GM23338 (cell line): ENCODE measurements at regions not wholly inside any gene's neighbourhood (a gene's known extent, or its start where the extent isn't known, plus 50 kb on each side); places are given as distances from the start of the nearest gene placed in this dataset.
A peak's percentile ranks its signal among the peaks of the same experiment; 100 is the strongest.
"Not testable (repeated sequence)": the region's sequence is repeated elsewhere in the genome, so short reads cannot be mapped to it uniquely, and the experiment has no call there.

ENCODE experiments used
- ATAC-seq: fragments of 200-7000 bp; cut with Tn5 transposase; 3 replicates; pipeline ENCODE4 v1.9.1; 2020
- DNase-seq: peaks from one replicate; pipeline ENCODE4 v3.0.0-alpha.2; 2015; ENCODE audit warnings: low spot score
- H2AFZ ChIP-seq: fragments of 200-600 bp; sonication (generic); 2 replicates; pipeline ENCODE4 v1.8.0; 2016; ENCODE audit warnings: antibody characterized with exemption, mild to moderate bottlenecking, moderate library complexity
- H3F3A ChIP-seq: fragments of 200-600 bp; sonication (generic); replicated peaks from 2 replicates; pipeline ENCODE4 v1.8.0; 2017; ENCODE audit warnings: antibody characterized with exemption, mixed run types, low read depth
- H3K27ac ChIP-seq: fragments of 200-600 bp; sonication (generic); 2 replicates; pipeline ENCODE4 v1.6.1; 2016; ENCODE audit warnings: low read depth
- H3K27me3 ChIP-seq: fragments of 200-600 bp; sonication (generic); 2 replicates; pipeline ENCODE4 v1.8.0; 2016; ENCODE audit warnings: mild to moderate bottlenecking, mixed run types, moderate library complexity; ENCODE audit not compliant: insufficient read depth
- H3K36me3 ChIP-seq: fragments of 200-600 bp; sonication (generic); 2 replicates; pipeline ENCODE4 v1.8.0; 2016; ENCODE audit warnings: mild to moderate bottlenecking; ENCODE audit not compliant: insufficient read depth
- H3K4me1 ChIP-seq: fragments of 200-600 bp; sonication (generic); 2 replicates; pipeline ENCODE4 v1.8.0; 2016; ENCODE audit warnings: mild to moderate bottlenecking, moderate library complexity; ENCODE audit not compliant: insufficient read depth
- H3K4me2 ChIP-seq: fragments of 200-600 bp; sonication (generic); 2 replicates; pipeline ENCODE4 v1.7.1; 2017; ENCODE audit warnings: mixed run types
- H3K4me3 ChIP-seq: fragments of 200-600 bp; sonication (generic); 2 replicates; pipeline ENCODE4 v1.6.1; 2016; ENCODE audit warnings: mixed run types
- H3K79me2 ChIP-seq: fragments of 200-600 bp; sonication (generic); replicated peaks from 2 replicates; pipeline ENCODE4 v1.8.0; 2017; ENCODE audit warnings: mild to moderate bottlenecking; ENCODE audit not compliant: insufficient read depth
- H3K9me2 ChIP-seq: fragments of 200-600 bp; sonication (generic); 2 replicates; pipeline ENCODE4 v1.8.0; 2017; ENCODE audit not compliant: insufficient read depth
- H4K20me1 ChIP-seq: fragments of 200-600 bp; sonication (generic); replicated peaks from 2 replicates; pipeline ENCODE4 v1.8.0; 2017; ENCODE audit warnings: mild to moderate bottlenecking; ENCODE audit not compliant: insufficient read depth
- H3K27ac Mint-ChIP-seq: 2 replicates; pipeline ENCODE4 v1.8.0; 2020; ENCODE audit warnings: inconsistent platforms, mild to moderate bottlenecking, moderate library complexity, mixed read lengths
- H3K27me3 Mint-ChIP-seq: 3 replicates; pipeline ENCODE4 v1.8.0; 2022; ENCODE audit warnings: low read depth, mild to moderate bottlenecking, moderate library complexity, mixed read lengths, inconsistent platforms; ENCODE audit not compliant: insufficient read depth, poor library complexity
- H3K36me3 Mint-ChIP-seq: 3 replicates; pipeline ENCODE4 v1.8.0; 2021; ENCODE audit warnings: low read depth, mild to moderate bottlenecking, inconsistent platforms, moderate library complexity, mixed read lengths
- H3K4me1 Mint-ChIP-seq: 3 replicates; pipeline ENCODE4 v1.8.0; 2020; ENCODE audit warnings: mild to moderate bottlenecking, inconsistent platforms, mixed read lengths
- H3K4me3 Mint-ChIP-seq: 3 replicates; pipeline ENCODE4 v1.8.0; 2021; ENCODE audit warnings: moderate library complexity, mild to moderate bottlenecking, inconsistent platforms, mixed read lengths
- H3K9me3 Mint-ChIP-seq: 3 replicates; pipeline ENCODE4 v1.8.0; 2020; ENCODE audit warnings: moderate library complexity, mild to moderate bottlenecking, inconsistent platforms, mixed read lengths
- EZH2phosphoT487 ChIP-seq: fragments of 200-600 bp; sonication (generic); IDR thresholded peaks from one replicate; pipeline ENCODE4 v1.8.1; 2018; ENCODE audit warnings: antibody characterized with exemption; ENCODE audit not compliant: unreplicated experiment
- JUNB ChIP-seq: IDR thresholded peaks from one replicate; pipeline ENCODE4 v1.6.1; 2016; ENCODE audit warnings: antibody characterized with exemption; ENCODE audit not compliant: unreplicated experiment
- NANOG ChIP-seq: IDR thresholded peaks from 2 replicates; pipeline ENCODE4 v1.6.1; 2016; ENCODE audit warnings: antibody characterized with exemption, borderline replicate concordance
- POLR2AphosphoS5 ChIP-seq: IDR thresholded peaks from 2 replicates; pipeline ENCODE4 v1.6.1; 2016; ENCODE audit warnings: antibody characterized with exemption, low read depth
- STAT1 ChIP-seq: IDR thresholded peaks from one replicate; pipeline ENCODE4 v1.6.1; 2016; ENCODE audit warnings: antibody characterized with exemption; ENCODE audit not compliant: unreplicated experiment
- ZNF114 ChIP-seq: fragments of 250-450 bp; sonication (Bioruptor Pico); IDR thresholded peaks from 2 replicates; pipeline ENCODE4 v1.5.0; 2020; ENCODE audit warnings: mild to moderate bottlenecking, moderate library complexity
- ZNF331 ChIP-seq: fragments of 250-450 bp; sonication (Bioruptor Pico); IDR thresholded peaks from 2 replicates; pipeline ENCODE4 v1.5.0; 2020; ENCODE audit warnings: low read depth, mild to moderate bottlenecking, moderate library complexity
- TF ChIP-seq, protein P1 (sequence below), 2 experiments: fragments of 200-600 bp in 1 of 2; sonication (generic) in 1 of 2; conservative IDR thresholded peaks; 2 replicates each; pipeline versions ENCODE4 v1.5.1 to v1.6.1; 2016 to 2017; ENCODE audit warnings: antibody characterized with exemption in 2 of 2, low read depth in 2 of 2, mild to moderate bottlenecking in 2 of 2, moderate library complexity in 1 of 2
- TF ChIP-seq, protein P2 (sequence below): IDR thresholded peaks from one replicate; pipeline ENCODE4 v1.6.1; 2018; ENCODE audit warnings: antibody characterized with exemption; ENCODE audit not compliant: unreplicated experiment
- TF ChIP-seq, protein P3 (sequence below): IDR thresholded peaks from 2 replicates; pipeline ENCODE4 v1.6.1; 2016; ENCODE audit warnings: antibody characterized with exemption

DNA sequence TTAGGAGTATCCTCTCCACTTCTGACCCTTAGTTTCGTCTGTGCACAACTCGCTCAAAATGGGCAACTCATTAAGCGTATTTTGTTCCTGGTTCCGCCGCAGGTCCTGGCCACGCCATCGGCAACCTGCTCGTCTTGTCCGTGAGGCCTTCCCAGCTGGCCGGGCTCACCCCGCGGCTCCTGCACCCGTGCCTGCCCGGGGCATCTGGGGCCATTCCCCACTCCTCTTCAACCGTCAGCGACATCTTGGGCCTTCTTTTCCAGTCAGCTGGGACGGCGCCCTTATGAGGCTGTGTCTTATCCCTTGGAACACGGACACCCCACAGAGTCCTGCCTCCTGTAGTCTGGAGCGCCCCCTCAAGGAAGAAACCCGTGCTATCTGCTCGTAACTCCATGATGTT is 271.9 kb upstream of the NRSN1 start:
- H3K9me2 ChIP-seq, ATAC-seq, H3K27me3 Mint-ChIP-seq, H3K4me3 Mint-ChIP-seq, H3K79me2 ChIP-seq, H3K4me1 ChIP-seq, H3K27ac Mint-ChIP-seq, H4K20me1 ChIP-seq, H3K36me3 Mint-ChIP-seq, H3K4me2 ChIP-seq, H3K27ac ChIP-seq, DNase-seq, H2AFZ ChIP-seq, H3K27me3 ChIP-seq, H3K4me3 ChIP-seq, H3F3A ChIP-seq, H3K4me1 Mint-ChIP-seq, H3K36me3 ChIP-seq: not testable (repeated sequence)
- peaks cover 13% of the 10 kb centered on the region for H3K9me3 Mint-ChIP-seq
- TF ChIP-seq, protein P1, sequence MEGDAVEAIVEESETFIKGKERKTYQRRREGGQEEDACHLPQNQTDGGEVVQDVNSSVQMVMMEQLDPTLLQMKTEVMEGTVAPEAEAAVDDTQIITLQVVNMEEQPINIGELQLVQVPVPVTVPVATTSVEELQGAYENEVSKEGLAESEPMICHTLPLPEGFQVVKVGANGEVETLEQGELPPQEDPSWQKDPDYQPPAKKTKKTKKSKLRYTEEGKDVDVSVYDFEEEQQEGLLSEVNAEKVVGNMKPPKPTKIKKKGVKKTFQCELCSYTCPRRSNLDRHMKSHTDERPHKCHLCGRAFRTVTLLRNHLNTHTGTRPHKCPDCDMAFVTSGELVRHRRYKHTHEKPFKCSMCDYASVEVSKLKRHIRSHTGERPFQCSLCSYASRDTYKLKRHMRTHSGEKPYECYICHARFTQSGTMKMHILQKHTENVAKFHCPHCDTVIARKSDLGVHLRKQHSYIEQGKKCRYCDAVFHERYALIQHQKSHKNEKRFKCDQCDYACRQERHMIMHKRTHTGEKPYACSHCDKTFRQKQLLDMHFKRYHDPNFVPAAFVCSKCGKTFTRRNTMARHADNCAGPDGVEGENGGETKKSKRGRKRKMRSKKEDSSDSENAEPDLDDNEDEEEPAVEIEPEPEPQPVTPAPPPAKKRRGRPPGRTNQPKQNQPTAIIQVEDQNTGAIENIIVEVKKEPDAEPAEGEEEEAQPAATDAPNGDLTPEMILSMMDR (conservative IDR thresholded peaks at IDR 0.05; ENCODE audit: low read depth in 2 of 2) = 0 out of 4 replicates have a peak, but pooled peaks of 1 of the 2 experiments have one; percentile 11

DNA sequence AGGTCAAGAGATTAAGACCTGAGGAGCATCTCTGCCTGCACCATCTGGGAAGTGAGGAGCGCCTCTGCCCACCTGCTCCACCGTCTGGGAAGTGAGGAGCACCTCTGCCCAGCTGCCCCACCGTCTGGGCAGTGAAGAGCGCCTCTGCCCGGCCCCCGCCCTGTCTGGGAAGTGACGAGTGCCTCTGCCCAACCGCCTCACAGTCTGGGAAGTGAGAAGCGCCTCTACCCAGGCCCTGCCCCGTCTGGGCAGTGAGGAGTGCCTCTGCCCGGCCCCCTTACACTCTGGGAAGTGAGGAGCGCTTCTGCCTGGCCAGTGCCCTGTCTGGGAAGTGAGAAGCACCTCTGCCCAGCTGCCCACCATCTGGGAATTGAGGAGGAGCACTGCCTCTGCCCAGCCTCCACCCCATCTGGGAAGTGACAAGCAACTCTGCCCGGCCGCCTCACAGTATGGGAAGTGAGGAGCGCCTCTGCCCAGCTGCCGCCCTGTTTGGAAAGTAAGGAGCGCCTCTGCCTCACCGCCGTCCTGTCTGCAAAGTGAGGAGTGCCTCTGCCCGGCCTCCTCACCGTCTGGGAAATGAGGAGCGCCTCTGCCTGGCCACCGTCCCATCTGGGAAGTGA is 270.4 kb upstream of the NRSN1 start:
- H3K27ac Mint-ChIP-seq = no peak overlapping the region
- H3K79me2 ChIP-seq = no peaks in the 10 kb centered on the region
- TF ChIP-seq, protein P2, sequence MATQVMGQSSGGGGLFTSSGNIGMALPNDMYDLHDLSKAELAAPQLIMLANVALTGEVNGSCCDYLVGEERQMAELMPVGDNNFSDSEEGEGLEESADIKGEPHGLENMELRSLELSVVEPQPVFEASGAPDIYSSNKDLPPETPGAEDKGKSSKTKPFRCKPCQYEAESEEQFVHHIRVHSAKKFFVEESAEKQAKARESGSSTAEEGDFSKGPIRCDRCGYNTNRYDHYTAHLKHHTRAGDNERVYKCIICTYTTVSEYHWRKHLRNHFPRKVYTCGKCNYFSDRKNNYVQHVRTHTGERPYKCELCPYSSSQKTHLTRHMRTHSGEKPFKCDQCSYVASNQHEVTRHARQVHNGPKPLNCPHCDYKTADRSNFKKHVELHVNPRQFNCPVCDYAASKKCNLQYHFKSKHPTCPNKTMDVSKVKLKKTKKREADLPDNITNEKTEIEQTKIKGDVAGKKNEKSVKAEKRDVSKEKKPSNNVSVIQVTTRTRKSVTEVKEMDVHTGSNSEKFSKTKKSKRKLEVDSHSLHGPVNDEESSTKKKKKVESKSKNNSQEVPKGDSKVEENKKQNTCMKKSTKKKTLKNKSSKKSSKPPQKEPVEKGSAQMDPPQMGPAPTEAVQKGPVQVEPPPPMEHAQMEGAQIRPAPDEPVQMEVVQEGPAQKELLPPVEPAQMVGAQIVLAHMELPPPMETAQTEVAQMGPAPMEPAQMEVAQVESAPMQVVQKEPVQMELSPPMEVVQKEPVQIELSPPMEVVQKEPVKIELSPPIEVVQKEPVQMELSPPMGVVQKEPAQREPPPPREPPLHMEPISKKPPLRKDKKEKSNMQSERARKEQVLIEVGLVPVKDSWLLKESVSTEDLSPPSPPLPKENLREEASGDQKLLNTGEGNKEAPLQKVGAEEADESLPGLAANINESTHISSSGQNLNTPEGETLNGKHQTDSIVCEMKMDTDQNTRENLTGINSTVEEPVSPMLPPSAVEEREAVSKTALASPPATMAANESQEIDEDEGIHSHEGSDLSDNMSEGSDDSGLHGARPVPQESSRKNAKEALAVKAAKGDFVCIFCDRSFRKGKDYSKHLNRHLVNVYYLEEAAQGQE = no peak
- TF ChIP-seq NANOG = no peak
- no peak for DNase-seq
- no peaks in the 10 kb centered on the region for H3F3A ChIP-seq
- H3K36me3 ChIP-seq = 0 out of 2 replicates have a peak, but pooled peaks cover 3% of the 10 kb centered on the region
- H3K36me3 Mint-ChIP-seq = peaks cover 2% of the 10 kb centered on the region
- H3K27me3 ChIP-seq = no peaks in the 10 kb centered on the region
- H3K4me3 Mint-ChIP-seq = no peak overlapping the region
- ATAC-seq = no peak
- no peak overlapping the region for H2AFZ ChIP-seq
- no peak overlapping the region for H3K4me2 ChIP-seq
- no peaks in the 10 kb centered on the region for H4K20me1 ChIP-seq
- H3K27ac ChIP-seq = no peak overlapping the region
- no peaks in the 10 kb centered on the region for H3K4me1 ChIP-seq
- H3K27me3 Mint-ChIP-seq = no peaks in the 10 kb centered on the region
- H3K9me2 ChIP-seq = 0 out of 2 replicates have a peak, but pooled peaks cover 4% of the 10 kb centered on the region
- no peak overlapping the region for H3K4me3 ChIP-seq
- H3K9me3 Mint-ChIP-seq = peaks cover 18% of the 10 kb centered on the region
- H3K4me1 Mint-ChIP-seq = no peaks in the 10 kb centered on the region

DNA sequence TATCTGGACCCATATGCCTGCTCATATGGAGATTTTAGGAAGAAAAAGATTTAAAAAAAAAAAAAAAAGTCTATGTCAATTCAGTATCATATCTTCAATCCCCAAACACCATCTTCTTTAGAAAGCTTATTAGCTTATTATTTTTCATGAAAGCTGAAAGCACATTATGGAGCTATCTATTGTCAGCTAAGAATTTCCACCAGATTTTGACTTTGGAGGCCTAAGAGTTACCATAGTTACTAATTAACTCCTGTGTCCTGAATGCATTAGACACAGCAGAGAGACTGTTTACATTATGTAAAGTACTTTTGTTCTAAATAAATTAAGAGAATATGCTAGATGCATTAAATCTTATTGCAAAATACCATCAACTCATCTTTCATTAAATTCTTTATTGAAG is 255.5 kb upstream of the NRSN1 start:
- H3K27ac ChIP-seq = no peak overlapping the region
- no peak overlapping the region for H3K4me3 Mint-ChIP-seq
- no peaks in the 10 kb centered on the region for H3K36me3 Mint-ChIP-seq
- H3K4me1 ChIP-seq = no peaks in the 10 kb centered on the region
- H3K4me2 ChIP-seq = no peak overlapping the region
- H3K27me3 Mint-ChIP-seq = no peaks in the 10 kb centered on the region
- H4K20me1 ChIP-seq = no peaks in the 10 kb centered on the region
- ATAC-seq (no peak), DNase-seq (no peak)
- no peaks in the 10 kb centered on the region for H3K9me3 Mint-ChIP-seq
- no peak overlapping the region for H3K4me3 ChIP-seq
- H3K4me1 Mint-ChIP-seq = no peaks in the 10 kb centered on the region
- no peaks in the 10 kb centered on the region for H3K79me2 ChIP-seq
- H3K36me3 ChIP-seq = no peaks in the 10 kb centered on the region
- no peaks in the 10 kb centered on the region for H3K9me2 ChIP-seq
- no peaks in the 10 kb centered on the region for H3K27me3 ChIP-seq
- no peak overlapping the region for H2AFZ ChIP-seq
- H3F3A ChIP-seq = no peaks in the 10 kb centered on the region
- no peak overlapping the region for H3K27ac Mint-ChIP-seq
- TF ChIP-seq POLR2AphosphoS5 = no peak
- TF ChIP-seq JUNB = no peak
- no peak for TF ChIP-seq STAT1
- TF ChIP-seq NANOG = no peak
- no peak for TF ChIP-seq ZNF331
- no peak for TF ChIP-seq ZNF114
- TF ChIP-seq, protein P3, sequence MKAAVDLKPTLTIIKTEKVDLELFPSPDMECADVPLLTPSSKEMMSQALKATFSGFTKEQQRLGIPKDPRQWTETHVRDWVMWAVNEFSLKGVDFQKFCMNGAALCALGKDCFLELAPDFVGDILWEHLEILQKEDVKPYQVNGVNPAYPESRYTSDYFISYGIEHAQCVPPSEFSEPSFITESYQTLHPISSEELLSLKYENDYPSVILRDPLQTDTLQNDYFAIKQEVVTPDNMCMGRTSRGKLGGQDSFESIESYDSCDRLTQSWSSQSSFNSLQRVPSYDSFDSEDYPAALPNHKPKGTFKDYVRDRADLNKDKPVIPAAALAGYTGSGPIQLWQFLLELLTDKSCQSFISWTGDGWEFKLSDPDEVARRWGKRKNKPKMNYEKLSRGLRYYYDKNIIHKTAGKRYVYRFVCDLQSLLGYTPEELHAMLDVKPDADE = no peak
- TF ChIP-seq, protein P2 = no peak
- no peak for TF ChIP-seq EZH2phosphoT487
